OCI-LY7 (cell line): ENCODE measurements at regions not wholly inside any gene's neighbourhood (a gene's known extent, or its start where the extent isn't known, plus 50 kb on each side); places are given as distances from the start of the nearest gene placed in this dataset.

Experiments
- EZH2phosphoT487 ChIP-seq: fragments of 200-600 bp; sonication (generic); IDR thresholded peaks from 2 replicates; pipeline ENCODE4 v1.6.1; 2018; ENCODE audit warnings: low read depth, borderline replicate concordance, mild to moderate bottlenecking, mixed run types, antibody characterized with exemption, low read length, moderate library complexity, mixed read lengths
- TF ChIP-seq, protein P1 (sequence below): fragments of 200-600 bp; sonication (generic); conservative IDR thresholded peaks from 2 replicates; pipeline ENCODE4 v1.5.1; 2014; ENCODE audit warnings: mild to moderate bottlenecking, antibody characterized with exemption, low read length, moderate library complexity, mixed read lengths

DNA sequence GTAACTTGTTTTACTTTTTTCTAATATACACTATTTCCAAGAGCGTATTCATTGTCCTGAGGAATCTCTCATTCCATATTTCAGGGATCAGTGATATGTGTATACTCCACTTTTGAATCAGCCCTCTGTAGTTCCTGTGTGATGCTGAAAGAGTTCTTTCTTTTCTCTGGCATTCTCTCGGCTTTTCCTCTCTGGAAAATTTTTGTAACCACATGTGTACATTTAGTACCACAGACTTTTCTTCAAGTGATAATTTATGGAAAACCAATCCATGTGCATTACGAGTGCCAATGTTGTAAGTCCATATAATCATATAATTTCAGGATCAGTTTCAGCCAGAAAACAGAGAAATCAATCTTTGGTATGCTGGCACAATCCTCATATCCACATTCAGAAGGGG, 102.2 kb upstream of the MBNL2 start:
- TF ChIP-seq, protein P1, sequence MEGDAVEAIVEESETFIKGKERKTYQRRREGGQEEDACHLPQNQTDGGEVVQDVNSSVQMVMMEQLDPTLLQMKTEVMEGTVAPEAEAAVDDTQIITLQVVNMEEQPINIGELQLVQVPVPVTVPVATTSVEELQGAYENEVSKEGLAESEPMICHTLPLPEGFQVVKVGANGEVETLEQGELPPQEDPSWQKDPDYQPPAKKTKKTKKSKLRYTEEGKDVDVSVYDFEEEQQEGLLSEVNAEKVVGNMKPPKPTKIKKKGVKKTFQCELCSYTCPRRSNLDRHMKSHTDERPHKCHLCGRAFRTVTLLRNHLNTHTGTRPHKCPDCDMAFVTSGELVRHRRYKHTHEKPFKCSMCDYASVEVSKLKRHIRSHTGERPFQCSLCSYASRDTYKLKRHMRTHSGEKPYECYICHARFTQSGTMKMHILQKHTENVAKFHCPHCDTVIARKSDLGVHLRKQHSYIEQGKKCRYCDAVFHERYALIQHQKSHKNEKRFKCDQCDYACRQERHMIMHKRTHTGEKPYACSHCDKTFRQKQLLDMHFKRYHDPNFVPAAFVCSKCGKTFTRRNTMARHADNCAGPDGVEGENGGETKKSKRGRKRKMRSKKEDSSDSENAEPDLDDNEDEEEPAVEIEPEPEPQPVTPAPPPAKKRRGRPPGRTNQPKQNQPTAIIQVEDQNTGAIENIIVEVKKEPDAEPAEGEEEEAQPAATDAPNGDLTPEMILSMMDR: no peak
- no peak for TF ChIP-seq EZH2phosphoT487
